Erythroblast (primary cell): ENCODE measurements at regions not wholly inside any gene's neighbourhood (a gene's known extent, or its start where the extent isn't known, plus 50 kb on each side); places are given as distances from the start of the nearest gene placed in this dataset.
"Not testable (repeated sequence)": the region's sequence is repeated elsewhere in the genome, so short reads cannot be mapped to it uniquely, and the experiment has no call there.

Experiments
- DNase-seq, 2 experiments: peaks; one replicate each; lab custom pipeline; 2025; lab: John Stamatoyannopoulos, UW
- GATA1 ChIP-seq: IDR thresholded peaks from 2 replicates; pipeline ENCODE4 v1.6.1; 2011; ENCODE audit warnings: low read depth, mild to moderate bottlenecking, control low read depth, low read length, moderate library complexity
- POLR2A ChIP-seq: IDR thresholded peaks from 2 replicates; pipeline ENCODE4 v1.6.1; 2011; ENCODE audit warnings: mild to moderate bottlenecking, low read length

- no peak for DNase-seq
- no peak for TF ChIP-seq GATA1
- TF ChIP-seq POLR2A: no peak
These were observed 377.0 kb downstream of the ZNF674 start for GRCh38 chrX:46168254-46168653.

DNA sequence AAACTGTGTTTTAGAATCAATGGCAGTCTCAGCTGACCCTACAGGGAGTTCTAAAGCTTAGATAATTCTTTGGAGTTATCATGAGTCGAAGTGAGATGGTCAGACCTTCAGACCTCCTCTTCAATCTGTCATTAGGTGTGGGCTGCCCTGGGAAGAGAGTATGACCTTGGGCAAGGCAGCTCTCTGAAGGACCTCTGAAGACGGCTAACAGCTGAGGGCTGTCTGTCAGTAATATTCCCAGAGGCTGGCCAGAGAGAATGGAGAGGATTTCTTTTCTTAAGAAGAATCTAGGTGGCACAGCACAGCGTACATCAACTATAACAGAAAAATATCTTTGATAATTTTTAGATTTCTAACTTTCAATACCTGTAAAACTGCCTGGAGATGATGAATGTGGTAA is 379.4 kb downstream of the ZNF674 start:
- no peak for TF ChIP-seq GATA1
- TF ChIP-seq POLR2A: no peak
- DNase-seq: no peak

- TF ChIP-seq POLR2A (no peak), GATA1 (no peak)
These were observed 379.8 kb downstream of the ZNF674 start for GRCh38 chrX:46165411-46165810.

GRCh38 chrX:46152756-46153155 is 392.5 kb downstream of the ZNF674 start:
- DNase-seq: no peak
- TF ChIP-seq POLR2A: no peak
- no peak for TF ChIP-seq GATA1

More at GRCh38 chrX:46165411-46165810, 379.8 kb downstream of the ZNF674 start:
- no peak for DNase-seq

DNA sequence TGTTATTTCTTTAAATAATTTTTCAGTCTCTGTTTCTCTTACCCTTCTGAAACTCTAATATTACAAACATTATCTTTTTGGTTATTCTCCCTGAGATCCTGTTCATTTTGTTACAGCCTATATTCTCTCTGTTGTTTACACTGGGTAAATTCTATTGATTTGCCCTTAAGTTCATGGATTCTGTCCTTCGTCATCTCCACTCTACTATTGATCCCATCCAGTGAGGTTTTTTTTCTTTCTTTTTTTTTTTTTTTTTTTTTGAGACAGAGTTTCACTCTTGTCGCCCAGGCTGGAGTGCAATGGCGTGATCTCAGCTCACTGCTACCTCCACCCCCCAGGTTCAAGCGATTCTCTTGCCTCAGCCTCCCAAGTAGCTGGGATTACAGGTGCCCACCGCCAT is 393.9 kb downstream of the ZNF674 start:
- not testable (repeated sequence) for DNase-seq

GRCh38 chrX:46144566-46144965 is 400.7 kb downstream of the ZNF674 start:
- DNase-seq: no peak
- TF ChIP-seq POLR2A (no peak), GATA1 (no peak)

DNA sequence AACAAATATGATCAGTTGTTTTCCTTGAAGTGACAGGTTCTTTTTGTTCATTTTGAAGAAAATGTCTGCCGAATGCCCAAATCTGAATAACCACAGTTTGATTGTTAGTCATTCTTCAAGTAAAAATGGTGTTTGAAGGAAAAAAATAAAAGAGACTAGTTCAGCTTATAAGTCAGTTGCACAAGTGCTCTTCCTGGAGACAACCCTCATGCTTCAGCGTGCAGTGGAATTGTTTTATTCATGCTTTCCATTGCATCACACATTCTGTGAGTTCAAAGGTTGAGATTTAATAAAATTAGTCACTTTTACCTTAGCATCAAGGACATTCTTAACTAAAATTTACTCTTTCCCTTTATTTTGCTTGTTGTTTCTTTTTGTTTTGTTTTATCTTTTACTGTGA is 404.9 kb downstream of the ZNF674 start:
- DNase-seq: no peak
- TF ChIP-seq POLR2A: no peak

DNA sequence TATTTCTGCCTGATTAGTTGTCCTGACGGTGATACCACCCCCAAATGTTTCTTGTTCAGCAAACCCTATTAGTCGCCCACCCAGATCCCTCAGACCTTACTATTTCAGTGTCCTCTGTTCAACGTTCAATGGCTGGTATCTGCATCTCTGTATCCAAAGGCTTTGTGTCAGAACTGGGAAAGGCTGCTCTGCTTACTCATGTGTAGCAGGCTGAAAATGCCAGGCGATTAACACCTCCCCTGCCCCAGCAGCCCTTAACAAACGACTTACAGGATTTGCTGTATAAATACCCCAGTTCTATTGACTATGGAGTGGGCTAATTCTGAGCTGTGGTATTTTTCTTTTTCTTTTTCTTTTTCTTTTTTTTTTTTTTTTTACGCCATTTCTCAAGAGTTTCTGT is 415.0 kb downstream of the ZNF674 start:
- TF ChIP-seq GATA1 (no peak), POLR2A (no peak)
- DNase-seq: no peak

DNA sequence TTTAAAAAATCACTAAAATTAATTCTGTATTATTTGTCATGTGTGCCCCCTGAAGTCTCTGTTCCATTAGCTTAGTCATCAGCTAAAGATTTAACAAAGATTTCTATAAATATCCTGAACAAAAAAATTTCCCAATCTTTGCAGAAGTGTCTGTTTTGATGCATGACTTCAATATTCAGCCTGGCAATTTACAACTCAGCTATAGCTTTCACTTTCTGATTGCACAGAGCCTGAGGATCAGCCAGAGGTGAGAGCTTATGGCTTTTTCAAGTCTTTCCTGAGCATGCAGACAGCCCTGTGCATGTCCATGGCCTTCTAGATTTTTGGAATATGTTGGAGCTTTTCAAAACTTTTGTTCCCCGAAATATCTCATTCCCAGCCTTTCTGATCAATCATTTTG is 420.1 kb downstream of the ZNF674 start:
- no peak for TF ChIP-seq POLR2A
- no peak for TF ChIP-seq GATA1
- no peak for DNase-seq

- no peak for DNase-seq
- no peak for TF ChIP-seq GATA1
- TF ChIP-seq POLR2A: no peak
These were observed 428.0 kb downstream of the ZNF674 start for GRCh38 chrX:46117234-46117633.

GRCh38 chrX:46087310-46087709 is 457.9 kb downstream of the ZNF674 start:
- not testable (repeated sequence) for DNase-seq

DNA sequence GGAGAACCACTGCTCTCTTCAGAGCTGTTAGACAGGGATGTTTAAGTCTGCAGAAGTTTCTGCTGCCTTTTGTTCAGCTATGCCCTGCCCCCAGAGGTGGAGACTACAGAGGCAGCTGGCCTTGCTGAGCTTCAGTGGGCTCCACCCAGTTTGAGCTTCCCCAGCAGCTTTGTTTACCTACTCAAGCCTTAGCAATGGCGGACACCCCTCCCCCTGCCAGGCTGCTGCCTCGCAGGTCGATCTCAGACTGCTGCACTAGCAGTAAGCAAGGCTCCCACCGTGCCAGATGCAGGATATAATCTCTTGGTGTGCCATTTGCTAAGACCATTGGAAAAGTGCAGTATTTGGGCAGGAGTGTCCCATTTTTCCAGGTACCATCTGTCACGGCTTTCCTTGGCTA is 465.1 kb downstream of the ZNF674 start:
- not testable (repeated sequence) for DNase-seq

GRCh38 chrX:46072791-46073190 is 472.4 kb downstream of the ZNF674 start:
- TF ChIP-seq POLR2A (no peak), GATA1 (no peak)
- no peak for DNase-seq

DNA sequence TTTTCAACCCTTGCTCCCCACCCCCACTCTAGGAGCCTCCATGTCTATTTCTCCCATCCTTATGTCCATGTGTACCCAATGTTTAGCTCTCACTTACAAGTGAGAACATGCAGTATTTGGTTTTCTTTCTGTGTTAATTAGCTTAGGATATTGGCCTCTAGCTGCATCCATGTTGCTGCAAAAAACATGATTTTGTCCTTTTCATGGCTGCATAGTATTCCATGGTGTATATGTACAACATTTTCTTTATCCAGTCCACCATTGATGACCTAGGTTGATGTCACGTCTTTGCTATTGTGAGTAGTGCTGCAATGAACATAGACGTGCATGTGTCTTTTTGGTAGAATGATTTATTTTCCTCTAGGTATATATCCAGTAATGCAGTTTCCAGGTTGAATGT is 472.8 kb downstream of the ZNF674 start:
- TF ChIP-seq GATA1 (no peak), POLR2A (no peak)
- DNase-seq: no peak

DNA sequence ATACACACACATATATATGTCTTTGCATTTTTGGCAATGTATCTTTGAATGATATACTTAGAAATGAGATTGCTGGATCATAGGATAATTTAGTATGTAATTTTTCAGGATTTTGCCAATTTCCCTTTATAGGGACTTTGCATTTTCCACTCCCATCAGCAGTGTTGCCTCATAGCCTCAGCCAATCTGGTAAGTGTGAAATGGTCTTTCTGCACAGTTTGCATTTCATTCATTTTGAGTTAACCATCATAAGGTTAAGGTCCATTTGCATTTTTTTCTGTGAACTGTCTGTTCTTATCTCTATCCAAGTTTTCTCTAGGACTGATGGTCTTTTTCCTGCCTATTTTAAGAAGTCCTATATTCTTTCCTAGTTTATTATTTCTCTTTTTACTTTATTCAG is 474.8 kb downstream of the ZNF674 start:
- TF ChIP-seq GATA1 (no peak), POLR2A (no peak)
- no peak for DNase-seq

GRCh38 chrX:46059316-46059715 is 485.9 kb downstream of the ZNF674 start:
- DNase-seq: no peak
- no peak for TF ChIP-seq GATA1
- TF ChIP-seq POLR2A: no peak
